Cardiac fibroblast (primary cell): ENCODE measurements at regions not wholly inside any gene's neighbourhood (a gene's known extent, or its start where the extent isn't known, plus 50 kb on each side); places are given as distances from the start of the nearest gene placed in this dataset.

ENCODE experiments used
- DNase-seq, 2 donors: peaks; one replicate each; pipeline versions ENCODE4 v3.0.0 to v3.0.0-alpha.2; 2010; ENCODE audit warnings: low read depth in 2 of 2
- H3K4me3 ChIP-seq, 2 donors: replicated peaks in 1 of 2; 1 replicate in 1 of 2; 2 replicates in 1 of 2; pipeline ENCODE4 v1.5.1; 2011; ENCODE audit warnings: low read depth in 2 of 2, low read length in 2 of 2, mild to moderate bottlenecking in 2 of 2, moderate library complexity in 1 of 2
- TF ChIP-seq, protein P1 (sequence below): IDR thresholded peaks from one replicate; pipeline ENCODE4 v1.5.1; 2011; ENCODE audit warnings: low read depth, mild to moderate bottlenecking, low read length, inconsistent platforms

DNA sequence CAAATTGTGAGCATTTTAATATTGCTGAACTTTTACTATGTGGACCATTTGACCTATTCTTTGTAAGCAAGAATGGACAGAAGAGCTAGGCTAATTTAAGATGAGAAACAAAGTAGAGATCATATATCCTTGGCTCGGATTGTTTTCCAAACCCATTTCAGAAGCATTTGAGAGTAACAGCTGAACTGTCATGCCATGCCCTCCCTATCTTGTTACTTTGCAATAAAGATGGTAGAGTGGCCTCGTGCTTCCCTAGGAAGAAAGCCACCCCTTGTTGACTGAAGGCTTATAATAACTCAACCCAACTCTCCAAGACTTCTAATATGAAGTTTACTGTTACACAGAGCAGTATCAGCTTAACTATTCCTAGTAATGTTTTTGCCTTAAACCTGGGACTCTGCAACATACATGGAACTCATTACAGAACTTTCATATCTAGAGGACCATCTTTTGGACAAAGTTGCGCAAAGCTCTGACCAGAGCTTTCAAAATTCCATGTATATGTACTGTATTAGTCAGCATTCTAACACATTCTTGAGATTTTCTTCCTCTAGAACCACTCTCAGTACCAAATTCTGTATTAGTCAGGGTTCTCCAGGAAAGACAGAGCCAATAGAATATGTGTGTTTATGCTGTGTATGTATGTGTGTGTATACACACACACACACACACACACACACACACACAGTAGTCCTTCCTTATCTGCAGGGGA, 68.7 kb downstream of the ADAMTS1 start:
- H3K4me3 ChIP-seq, result no peak overlapping the region
- peak; percentile 70 to 89 for DNase-seq
- TF ChIP-seq, protein P1, sequence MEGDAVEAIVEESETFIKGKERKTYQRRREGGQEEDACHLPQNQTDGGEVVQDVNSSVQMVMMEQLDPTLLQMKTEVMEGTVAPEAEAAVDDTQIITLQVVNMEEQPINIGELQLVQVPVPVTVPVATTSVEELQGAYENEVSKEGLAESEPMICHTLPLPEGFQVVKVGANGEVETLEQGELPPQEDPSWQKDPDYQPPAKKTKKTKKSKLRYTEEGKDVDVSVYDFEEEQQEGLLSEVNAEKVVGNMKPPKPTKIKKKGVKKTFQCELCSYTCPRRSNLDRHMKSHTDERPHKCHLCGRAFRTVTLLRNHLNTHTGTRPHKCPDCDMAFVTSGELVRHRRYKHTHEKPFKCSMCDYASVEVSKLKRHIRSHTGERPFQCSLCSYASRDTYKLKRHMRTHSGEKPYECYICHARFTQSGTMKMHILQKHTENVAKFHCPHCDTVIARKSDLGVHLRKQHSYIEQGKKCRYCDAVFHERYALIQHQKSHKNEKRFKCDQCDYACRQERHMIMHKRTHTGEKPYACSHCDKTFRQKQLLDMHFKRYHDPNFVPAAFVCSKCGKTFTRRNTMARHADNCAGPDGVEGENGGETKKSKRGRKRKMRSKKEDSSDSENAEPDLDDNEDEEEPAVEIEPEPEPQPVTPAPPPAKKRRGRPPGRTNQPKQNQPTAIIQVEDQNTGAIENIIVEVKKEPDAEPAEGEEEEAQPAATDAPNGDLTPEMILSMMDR, result no peak

DNA sequence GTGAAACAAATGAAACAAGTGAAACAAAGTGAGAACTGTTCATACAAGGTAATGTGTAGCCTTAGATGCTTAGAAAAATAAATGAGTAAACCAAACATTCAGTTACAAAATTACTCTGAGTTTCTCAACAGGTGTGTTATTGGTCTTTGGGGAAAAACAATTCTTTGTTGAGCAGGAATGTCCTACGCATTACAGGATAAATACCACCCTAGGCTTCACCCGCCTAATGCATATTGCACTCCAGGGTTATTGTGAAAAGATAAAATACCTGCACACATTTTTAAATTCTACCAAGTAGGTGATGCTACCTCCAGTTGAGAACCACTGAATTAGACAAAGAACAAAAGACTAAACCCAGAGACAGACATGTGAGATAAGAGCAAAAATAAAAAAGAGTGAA, 72.2 kb downstream of the ADAMTS1 start:
- TF ChIP-seq, protein P1, result no peak
- no peak overlapping the region for H3K4me3 ChIP-seq
- DNase-seq, result no peak

- TF ChIP-seq, protein P1, result peak; percentile 46
Observed at GRCh38 chr21:26769613-26770188, 75.5 kb downstream of the ADAMTS1 start.

DNA sequence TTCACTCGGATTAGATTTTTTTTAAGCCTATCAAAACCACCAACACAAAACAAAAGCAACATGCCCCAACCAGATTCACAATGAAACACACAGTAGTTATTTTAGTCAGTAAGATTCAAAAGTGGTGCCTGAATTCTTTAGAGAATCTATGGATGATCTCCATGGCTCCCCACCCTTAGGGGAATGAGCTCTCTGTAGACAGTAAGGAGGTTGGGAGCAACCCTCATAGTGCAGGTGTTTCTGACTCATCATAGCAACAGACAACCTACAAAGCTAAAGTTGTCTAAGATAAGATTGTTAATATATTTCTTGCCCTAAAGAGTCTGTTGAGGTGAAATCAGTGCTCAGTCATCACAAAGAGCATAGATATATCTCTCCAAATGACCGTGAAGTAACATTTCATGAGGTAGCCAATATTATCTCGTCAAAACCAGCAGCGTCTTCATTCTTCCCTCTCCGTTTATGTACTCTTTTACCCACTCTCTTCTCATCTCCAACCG, 78.3 kb downstream of the ADAMTS1 start:
- TF ChIP-seq, protein P1, result no peak
- no peak for DNase-seq
- H3K4me3 ChIP-seq, result no peak overlapping the region

More at GRCh38 chr21:26769613-26770188, 75.5 kb downstream of the ADAMTS1 start:
- peak; percentile 78 to 80 for DNase-seq
- H3K4me3 ChIP-seq, result no peak overlapping the region

GRCh38 chr21:26761174-26761915, 83.9 kb downstream of the ADAMTS1 start:
- no peak for DNase-seq
- H3K4me3 ChIP-seq, result no peak overlapping the region
- TF ChIP-seq, protein P1, result no peak

- no peak for DNase-seq
- TF ChIP-seq, protein P1, result no peak
- no peak overlapping the region for H3K4me3 ChIP-seq
Observed at GRCh38 chr21:26759731-26760130, 85.5 kb downstream of the ADAMTS1 start.
